Motor neuron (in vitro differentiated cells): ENCODE measurements at regions not wholly inside any gene's neighbourhood (a gene's known extent, or its start where the extent isn't known, plus 50 kb on each side); places are given as distances from the start of the nearest gene placed in this dataset.
"Not testable (repeated sequence)": the region's sequence is repeated elsewhere in the genome, so short reads cannot be mapped to it uniquely, and the experiment has no call there.

ENCODE experiments used
- ATAC-seq, 8 experiments: fragments of 200-7000 bp; cut with Tn5 transposase; replicated peaks in 6 of 8; 2 replicates each; pipeline ENCODE4 v1.8.0; 2021; ENCODE audit warnings: mild to moderate bottlenecking in 8 of 8, moderate library complexity in 8 of 8
- H3K27ac ChIP-seq, 2 donors: fragments of 250-450 bp; sonication (Bioruptor Pico); 2 replicates each; pipeline ENCODE4 v1.9.0; 2021; ENCODE audit warnings: antibody characterized with exemption in 2 of 2, mild to moderate bottlenecking in 2 of 2, moderate library complexity in 1 of 2
- H3K4me1 ChIP-seq, 2 donors: fragments of 250-450 bp; sonication (Bioruptor Pico); replicated peaks in 1 of 2; 2 replicates each; pipeline ENCODE4 v1.6.1; 2021; ENCODE audit warnings: antibody characterized with exemption in 2 of 2, mild to moderate bottlenecking in 2 of 2, moderate library complexity in 1 of 2
- H3K4me3 ChIP-seq, 5 donors: fragments of 250-450 bp; sonication (Bioruptor Pico); 2 replicates each; pipeline ENCODE4 v1.9.0; 2021; ENCODE audit warnings: antibody characterized with exemption in 5 of 5, mild to moderate bottlenecking in 5 of 5, moderate library complexity in 4 of 5
- WGBS, 10 experiments: fragments of 450-650 bp; shearing (Covaris generic); methylation state at CpG; one replicate each; pipeline ENCODE4 v1.0.0; 2022; 5-methylcytosine and 5-hydroxymethylcytosine counted together
- in situ Hi-C, 9 experiments: fragments of 400-800 bp; cut with MboI; loops; one replicate each; pipeline ENCODE4 v1.15.0; 2021; ENCODE audit warnings: low sequenced_read_pairs in 9 of 9, low pct_unique_long_range_greater_than_20kb in 2 of 9; ENCODE audit not compliant: unreplicated experiment in 9 of 9

- Histone ChIP-seq H3K4me3 (no peak overlapping the region), H3K4me1 (peaks cover 0 to 3% of the 10 kb centered on the region in 2 donors), H3K27ac (no peak overlapping the region)
- ATAC-seq = no peak
- 10 to 73% (median 27%) methylated on average over 1 to 6 of the region's 7 CpGs; no CpG with 5 or more reads in 4 of the 10 experiments for WGBS, 10 experiments
- in situ Hi-C loops = no loop called here
Measured at GRCh38 chrX:4028151-4028550, 314.7 kb upstream of the PRKX start.

DNA sequence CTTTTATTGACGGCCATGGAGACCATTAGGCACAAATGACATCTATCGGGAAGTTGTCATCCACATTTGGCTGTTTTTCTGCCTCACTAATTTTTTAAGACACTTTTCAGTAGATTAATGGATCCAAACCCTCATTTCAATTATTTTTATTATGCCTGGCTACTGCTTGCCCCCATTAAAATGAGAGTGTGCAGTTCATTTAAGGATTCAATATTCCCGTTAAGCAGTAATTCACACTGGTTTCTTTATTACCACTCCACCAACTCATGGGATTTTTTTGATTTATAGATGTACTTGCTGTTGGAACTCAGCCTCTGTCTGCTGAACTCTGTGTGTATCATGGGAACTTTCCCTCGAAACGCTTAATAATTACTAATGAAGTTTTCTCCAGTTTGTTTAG lies 291.8 kb upstream of the PRKX start:
- Histone ChIP-seq H3K27ac (no peak overlapping the region), H3K4me1 (peaks cover 0 to 7% of the 10 kb centered on the region in 2 donors), H3K4me3 (no peak overlapping the region)
- peak in 4 of 8 experiments; percentile 10 to 71 (median 20) for ATAC-seq
- 0 to 100% (median 42%) methylated on average over 1 to 4 of the region's 5 CpGs; no CpG with 5 or more reads in 1 of the 10 experiments for WGBS, 10 experiments
- in situ Hi-C loops = no loop called here

DNA sequence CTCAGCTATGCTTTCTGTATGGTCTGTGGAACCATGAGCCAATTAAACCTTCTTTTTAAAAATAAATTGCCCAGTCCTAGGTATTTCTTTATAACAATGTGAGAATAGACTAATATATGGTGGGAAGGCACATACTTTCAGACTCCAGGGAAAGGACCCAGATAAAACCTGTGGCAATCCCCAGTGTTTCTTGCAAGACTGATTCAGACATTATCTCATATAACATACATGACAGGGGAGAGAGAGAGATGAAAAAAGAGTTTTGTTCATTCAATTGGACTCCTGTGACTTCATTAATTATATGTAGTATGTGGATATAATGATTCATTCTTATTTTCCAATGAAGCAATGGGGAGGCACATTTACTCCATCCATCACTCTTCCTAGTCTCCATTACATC lies 291.4 kb upstream of the PRKX start:
- no peak overlapping the region for H3K4me3 ChIP-seq
- ATAC-seq = peak in 4 of 8 experiments; percentile 14 to 67 (median 34)

DNA sequence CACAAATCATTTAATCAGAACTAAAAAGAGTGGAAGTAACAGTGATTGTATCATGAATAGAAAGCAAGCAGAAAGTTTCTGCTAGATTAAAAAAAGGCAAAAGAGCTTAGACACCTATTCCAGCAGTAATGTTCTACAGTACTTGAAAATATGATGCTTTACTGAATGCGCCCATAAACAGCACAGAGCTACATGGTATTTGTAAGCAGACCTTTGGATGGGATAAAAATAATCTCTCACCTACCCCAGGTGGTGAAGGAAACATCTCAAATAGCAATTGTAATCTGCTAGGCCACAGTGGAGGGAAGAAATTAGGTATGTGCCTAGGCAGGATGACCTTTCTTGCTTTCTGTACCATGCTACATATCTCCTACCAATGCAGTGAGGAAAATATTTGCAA lies 280.9 kb upstream of the PRKX start:
- ATAC-seq = no peak
- H3K27ac ChIP-seq = no peak overlapping the region
- 0 to 100% (median 90%) methylated on average over 1 of the region's 1 CpG; no CpG with 5 or more reads in 6 of the 10 experiments for WGBS, 10 experiments
- in situ Hi-C loops = no loop called here
- no peaks in the 10 kb centered on the region for H3K4me1 ChIP-seq
- H3K4me3 ChIP-seq = no peak overlapping the region

More for the DNA sequence above, 291.4 kb upstream of the PRKX start:
- Histone ChIP-seq H3K4me1 (peaks cover 0 to 7% of the 10 kb centered on the region in 2 donors), H3K27ac (no peak overlapping the region)
- in situ Hi-C loops = no loop called here

- ATAC-seq = no peak
- H3K4me3 ChIP-seq = no peak overlapping the region
- H3K27ac ChIP-seq = no peak overlapping the region
- H3K4me1 ChIP-seq = no peaks in the 10 kb centered on the region
- 86% methylated on average over 1 of the region's 1 CpG; no CpG with 5 or more reads in 9 of the 10 experiments for WGBS, 10 experiments
- in situ Hi-C loops = no loop called here
Measured at GRCh38 chrX:3990569-3990968, 277.1 kb upstream of the PRKX start.

GRCh38 chrX:3972104-3972858 lies 258.8 kb upstream of the PRKX start:
- in situ Hi-C loops, H3K27ac ChIP-seq, H3K4me1 ChIP-seq, H3K4me3 ChIP-seq, ATAC-seq: not testable (repeated sequence)
- WGBS, 10 experiments = 15 to 74% (median 67%) methylated on average over 2 to 8 of the region's 8 CpGs; no CpG with 5 or more reads in 5 of the 10 experiments

DNA sequence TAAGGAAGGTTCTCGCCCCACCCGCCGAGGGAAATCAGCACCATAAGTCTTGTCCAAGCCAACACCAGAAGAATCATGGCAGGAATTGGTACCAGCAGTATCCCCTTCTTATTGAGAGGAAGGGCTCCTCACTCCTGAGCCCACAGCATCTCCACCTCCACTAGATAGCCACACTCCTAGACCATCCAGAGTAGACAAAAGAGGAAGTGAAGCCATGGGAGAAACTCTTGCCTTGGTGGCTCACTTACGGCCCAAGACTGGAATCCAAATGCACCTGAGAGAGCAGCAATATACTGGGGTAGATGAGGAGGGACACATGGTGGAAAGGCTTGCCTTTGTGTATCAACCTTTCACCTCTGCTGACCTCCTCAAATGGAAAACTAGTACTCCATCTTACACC lies 255.3 kb upstream of the PRKX start:
- in situ Hi-C loops = no loop called here
- Histone ChIP-seq H3K27ac (no peak overlapping the region), H3K4me1 (no peaks in the 10 kb centered on the region), H3K4me3 (no peak overlapping the region)
- 67 to 97% methylated on average over 1 to 4 of the region's 4 CpGs; no CpG with 5 or more reads in 8 of the 10 experiments for WGBS, 10 experiments
- ATAC-seq = no peak

GRCh38 chrX:3963980-3964379 lies 250.5 kb upstream of the PRKX start:
- peaks cover 0 to 5% of the 10 kb centered on the region in 2 donors for H3K4me1 ChIP-seq
- no peak for ATAC-seq

DNA sequence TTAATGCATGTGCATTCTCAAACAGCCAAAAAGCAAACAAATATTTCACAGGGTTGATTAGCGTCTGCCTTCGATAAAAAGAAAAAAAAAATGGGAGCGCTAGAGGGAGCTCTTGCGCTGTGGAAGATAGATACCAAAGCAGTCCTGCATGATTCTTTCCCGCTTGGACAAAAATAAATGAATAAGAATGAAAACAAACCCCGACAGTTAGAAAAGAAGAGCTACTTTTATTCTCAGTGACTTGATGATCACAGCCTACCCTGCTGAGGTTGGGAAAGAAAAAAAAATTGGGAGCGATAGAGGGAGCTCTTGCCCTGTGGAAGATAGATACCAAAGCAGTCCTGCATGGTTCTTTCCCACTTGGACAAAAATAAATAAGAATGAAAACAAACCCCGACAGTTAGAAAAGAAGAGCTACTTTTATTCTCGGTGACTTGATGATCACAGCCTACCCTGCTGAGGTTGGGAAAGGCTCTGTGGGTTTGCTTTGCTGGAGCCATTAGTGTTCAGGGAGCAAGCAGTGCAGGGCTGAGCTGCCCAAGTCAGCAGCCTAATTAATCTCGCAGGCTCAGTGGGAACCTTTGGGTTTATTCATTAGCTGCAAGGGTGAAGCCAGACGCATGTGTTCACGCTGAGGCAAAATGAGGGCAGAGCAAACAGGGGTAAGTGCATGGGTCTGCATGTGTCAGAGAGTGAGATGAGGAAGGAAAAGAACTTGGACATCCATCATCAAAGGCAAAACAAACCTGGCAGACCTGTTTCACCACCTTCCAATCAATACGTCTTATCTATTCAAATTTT lies 249.3 kb upstream of the PRKX start:
- peak; percentile 50 to 93 (median 88) for ATAC-seq
- Histone ChIP-seq H3K4me3 (peak overlapping the region; percentile 9 to 30 (median 16)), H3K27ac (no peak overlapping the region), H3K4me1 (peaks cover 0 to 5% of the 10 kb centered on the region in 2 donors)
- in situ Hi-C loops = no loop called here
- 0 to 11% (median 2%) methylated on average over 2 to 10 of the region's 13 CpGs; no CpG with 5 or more reads in 2 of the 10 experiments for WGBS, 10 experiments

More at GRCh38 chrX:3963980-3964379, 250.5 kb upstream of the PRKX start:
- no peak overlapping the region for H3K4me3 ChIP-seq
- 0 to 59% (median 5%) methylated on average over 1 to 5 of the region's 6 CpGs; no CpG with 5 or more reads in 5 of the 10 experiments for WGBS, 10 experiments
- in situ Hi-C loops = no loop called here
- H3K27ac ChIP-seq = no peak overlapping the region

- no peak for ATAC-seq
- in situ Hi-C loops = no loop called here
- Histone ChIP-seq H3K27ac (no peak overlapping the region), H3K4me1 (peaks cover 0 to 5% of the 10 kb centered on the region in 2 donors), H3K4me3 (no peak overlapping the region)
Measured at GRCh38 chrX:3960952-3961351, 247.5 kb upstream of the PRKX start.

DNA sequence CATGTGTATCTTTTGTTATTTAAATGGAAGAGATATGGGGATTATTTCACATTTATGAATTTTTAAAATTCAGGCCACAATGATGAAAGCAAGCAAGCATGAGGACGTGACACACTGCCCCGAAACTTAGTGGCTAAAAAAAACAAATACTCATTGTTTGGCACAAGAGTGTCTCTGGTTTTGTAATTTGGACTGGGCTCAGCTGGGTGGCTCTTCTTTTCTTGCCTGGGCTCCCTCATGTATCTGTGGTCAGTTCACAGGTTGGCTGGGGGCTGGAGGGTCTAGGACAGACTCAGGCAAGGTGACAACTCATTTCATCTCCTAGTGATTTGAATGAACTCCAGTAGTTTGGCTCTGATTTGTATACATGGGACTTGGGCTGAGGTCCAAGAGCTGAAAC lies 238.4 kb upstream of the PRKX start:
- ATAC-seq = no peak
- 60 to 96% (median 64%) methylated on average over 1 to 2 of the region's 2 CpGs; no CpG with 5 or more reads in 7 of the 10 experiments for WGBS, 10 experiments
- in situ Hi-C loops = no loop called here
- no peaks in the 10 kb centered on the region for H3K4me1 ChIP-seq
- H3K4me3 ChIP-seq = no peak overlapping the region
- H3K27ac ChIP-seq = no peak overlapping the region

- ATAC-seq = peak in 1 of 8 experiments; percentile 62
- in situ Hi-C loops = no loop called here
- H3K27ac ChIP-seq = no peak overlapping the region
- 0 to 80% (median 53%) methylated on average over 1 to 2 of the region's 3 CpGs; no CpG with 5 or more reads in 4 of the 10 experiments for WGBS, 10 experiments
- H3K4me3 ChIP-seq = no peak overlapping the region
- no peaks in the 10 kb centered on the region for H3K4me1 ChIP-seq
Measured at GRCh38 chrX:3950373-3950772, 236.9 kb upstream of the PRKX start.

DNA sequence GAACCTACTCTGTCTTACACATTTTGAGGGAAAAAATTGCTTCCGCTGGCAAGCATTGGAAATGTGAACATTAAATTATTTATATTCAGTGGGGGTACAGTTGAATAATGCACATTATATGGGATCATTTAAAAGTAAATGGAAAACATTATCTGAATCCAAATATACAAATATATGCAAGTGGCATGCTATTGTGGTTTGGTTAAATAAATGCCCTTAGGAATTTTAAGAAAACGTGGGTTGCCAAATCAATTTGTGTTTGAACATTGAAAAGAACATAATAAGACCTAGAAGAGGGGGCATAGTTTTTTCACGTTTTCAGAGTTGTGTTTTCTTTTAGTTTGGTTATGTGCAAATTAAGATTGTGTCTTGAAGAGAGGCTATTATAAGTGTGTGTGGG lies 230.5 kb upstream of the PRKX start:
- 0 to 82% (median 69%) methylated on average over 1 to 3 of the region's 3 CpGs; no CpG with 5 or more reads in 7 of the 10 experiments for WGBS, 10 experiments
- no peak overlapping the region for H3K4me3 ChIP-seq
- H3K4me1 ChIP-seq = no peaks in the 10 kb centered on the region
- ATAC-seq = peak in 1 of 8 experiments; percentile 82
- H3K27ac ChIP-seq = no peak overlapping the region
- in situ Hi-C loops = no loop called here
